Vagina (tissue), 2 donors: ENCODE measurements at regions not wholly inside any gene's neighbourhood (a gene's known extent, or its start where the extent isn't known, plus 50 kb on each side); places are given as distances from the start of the nearest gene placed in this dataset.

Experiments used
- CTCF ChIP-seq, 3 experiments: fragments of 450-650 bp in 2 of 3; fragments of 200-600 bp in 1 of 3; sonication (generic) in 1 of 3; IDR thresholded peaks; one replicate each; pipeline ENCODE4 v1.5.1; 2017 to 2019; ENCODE audit warnings: antibody characterized with exemption in 3 of 3, mild to moderate bottlenecking in 2 of 3, moderate library complexity in 2 of 3
- POLR2AphosphoS5 ChIP-seq, 2 donors: sonication (generic); formaldehyde crosslinking; IDR thresholded peaks; one replicate each; pipeline ENCODE4 v1.9.0; 2017; ENCODE audit warnings: antibody characterized with exemption in 2 of 2, mild to moderate bottlenecking in 2 of 2, low read depth in 1 of 2; ENCODE audit not compliant: insufficient read depth in 1 of 2

GRCh38 chr2:144593803-144594202 is 73.9 kb upstream of the ZEB2 start:
- TF ChIP-seq POLR2AphosphoS5 (IDR thresholded peaks at IDR 0.05; ENCODE audit: insufficient read depth in 1 of 2, low read depth in 1 of 2) (no peak), CTCF (IDR thresholded peaks at IDR 0.05) (no peak)
